Prostate gland (tissue), 2 donors: ENCODE measurements at regions not wholly inside any gene's neighbourhood (a gene's known extent, or its start where the extent isn't known, plus 50 kb on each side); places are given as distances from the start of the nearest gene placed in this dataset.

Experiments
- POLR2A ChIP-seq: fragments of 450-650 bp; IDR thresholded peaks from one replicate; pipeline ENCODE4 v1.6.1; 2016; ENCODE audit warnings: antibody characterized with exemption, mild to moderate bottlenecking
- POLR2AphosphoS5 ChIP-seq: sonication (generic); formaldehyde crosslinking; IDR thresholded peaks from one replicate; pipeline ENCODE4 v1.6.1; 2017; ENCODE audit warnings: antibody characterized with exemption
- TF ChIP-seq, protein P1 (sequence below), 4 experiments: fragments of 200-600 bp in 2 of 4; fragments of 450-650 bp in 2 of 4; sonication (generic) in 2 of 4; IDR thresholded peaks; 1 replicate in 3 of 4; 2 replicates in 1 of 4; pipeline ENCODE4 v1.5.1; 2016 to 2019; ENCODE audit warnings: antibody characterized with exemption in 4 of 4, mild to moderate bottlenecking in 2 of 4, moderate library complexity in 2 of 4

GRCh38 chrX:39899856-39900776 lies 197.6 kb downstream of the BCOR start:
- TF ChIP-seq, protein P1, sequence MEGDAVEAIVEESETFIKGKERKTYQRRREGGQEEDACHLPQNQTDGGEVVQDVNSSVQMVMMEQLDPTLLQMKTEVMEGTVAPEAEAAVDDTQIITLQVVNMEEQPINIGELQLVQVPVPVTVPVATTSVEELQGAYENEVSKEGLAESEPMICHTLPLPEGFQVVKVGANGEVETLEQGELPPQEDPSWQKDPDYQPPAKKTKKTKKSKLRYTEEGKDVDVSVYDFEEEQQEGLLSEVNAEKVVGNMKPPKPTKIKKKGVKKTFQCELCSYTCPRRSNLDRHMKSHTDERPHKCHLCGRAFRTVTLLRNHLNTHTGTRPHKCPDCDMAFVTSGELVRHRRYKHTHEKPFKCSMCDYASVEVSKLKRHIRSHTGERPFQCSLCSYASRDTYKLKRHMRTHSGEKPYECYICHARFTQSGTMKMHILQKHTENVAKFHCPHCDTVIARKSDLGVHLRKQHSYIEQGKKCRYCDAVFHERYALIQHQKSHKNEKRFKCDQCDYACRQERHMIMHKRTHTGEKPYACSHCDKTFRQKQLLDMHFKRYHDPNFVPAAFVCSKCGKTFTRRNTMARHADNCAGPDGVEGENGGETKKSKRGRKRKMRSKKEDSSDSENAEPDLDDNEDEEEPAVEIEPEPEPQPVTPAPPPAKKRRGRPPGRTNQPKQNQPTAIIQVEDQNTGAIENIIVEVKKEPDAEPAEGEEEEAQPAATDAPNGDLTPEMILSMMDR (IDR thresholded peaks at IDR 0.05): no peak
- TF ChIP-seq POLR2A (no peak), POLR2AphosphoS5 (no peak)
